Fibroblast of villous mesenchyme (primary cell): ENCODE measurements at regions not wholly inside any gene's neighbourhood (a gene's known extent, or its start where the extent isn't known, plus 50 kb on each side); places are given as distances from the start of the nearest gene placed in this dataset.

Experiments
- DNase-seq: peaks from one replicate; pipeline ENCODE4 v3.0.0-alpha.2; 2010; ENCODE audit warnings: low read depth
- H3K4me3 ChIP-seq: 2 replicates; pipeline ENCODE4 v1.5.1; 2011; ENCODE audit warnings: low read depth, mild to moderate bottlenecking, low read length
- TF ChIP-seq, protein P1 (sequence below): IDR thresholded peaks from 2 replicates; pipeline ENCODE4 v1.5.1; 2012; ENCODE audit warnings: low read depth, mild to moderate bottlenecking, low read length; ENCODE audit not compliant: insufficient read depth

DNA sequence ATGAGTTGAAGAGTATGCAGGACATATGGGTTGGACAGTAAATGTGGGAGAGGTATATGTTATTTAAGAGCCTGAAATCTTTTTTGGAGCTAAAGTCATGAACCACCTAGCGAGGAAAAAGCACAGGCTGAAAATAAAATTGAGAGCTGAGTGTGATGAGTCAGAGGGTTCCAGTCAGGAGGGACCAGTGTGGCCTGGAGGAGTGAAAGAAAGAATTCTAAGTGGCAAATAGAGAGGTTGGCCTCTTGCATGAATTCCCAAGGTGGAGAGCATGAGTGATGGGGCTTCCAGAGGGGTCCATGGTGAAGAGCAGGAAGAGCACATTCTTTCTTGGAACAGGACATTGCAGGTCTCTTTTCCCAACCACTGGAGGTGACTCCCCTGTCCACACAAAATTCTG, 282.6 kb downstream of the TDRD15 start:
- DNase-seq: no peak
- H3K4me3 ChIP-seq: no peak overlapping the region
- TF ChIP-seq, protein P1, sequence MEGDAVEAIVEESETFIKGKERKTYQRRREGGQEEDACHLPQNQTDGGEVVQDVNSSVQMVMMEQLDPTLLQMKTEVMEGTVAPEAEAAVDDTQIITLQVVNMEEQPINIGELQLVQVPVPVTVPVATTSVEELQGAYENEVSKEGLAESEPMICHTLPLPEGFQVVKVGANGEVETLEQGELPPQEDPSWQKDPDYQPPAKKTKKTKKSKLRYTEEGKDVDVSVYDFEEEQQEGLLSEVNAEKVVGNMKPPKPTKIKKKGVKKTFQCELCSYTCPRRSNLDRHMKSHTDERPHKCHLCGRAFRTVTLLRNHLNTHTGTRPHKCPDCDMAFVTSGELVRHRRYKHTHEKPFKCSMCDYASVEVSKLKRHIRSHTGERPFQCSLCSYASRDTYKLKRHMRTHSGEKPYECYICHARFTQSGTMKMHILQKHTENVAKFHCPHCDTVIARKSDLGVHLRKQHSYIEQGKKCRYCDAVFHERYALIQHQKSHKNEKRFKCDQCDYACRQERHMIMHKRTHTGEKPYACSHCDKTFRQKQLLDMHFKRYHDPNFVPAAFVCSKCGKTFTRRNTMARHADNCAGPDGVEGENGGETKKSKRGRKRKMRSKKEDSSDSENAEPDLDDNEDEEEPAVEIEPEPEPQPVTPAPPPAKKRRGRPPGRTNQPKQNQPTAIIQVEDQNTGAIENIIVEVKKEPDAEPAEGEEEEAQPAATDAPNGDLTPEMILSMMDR: no peak

DNA sequence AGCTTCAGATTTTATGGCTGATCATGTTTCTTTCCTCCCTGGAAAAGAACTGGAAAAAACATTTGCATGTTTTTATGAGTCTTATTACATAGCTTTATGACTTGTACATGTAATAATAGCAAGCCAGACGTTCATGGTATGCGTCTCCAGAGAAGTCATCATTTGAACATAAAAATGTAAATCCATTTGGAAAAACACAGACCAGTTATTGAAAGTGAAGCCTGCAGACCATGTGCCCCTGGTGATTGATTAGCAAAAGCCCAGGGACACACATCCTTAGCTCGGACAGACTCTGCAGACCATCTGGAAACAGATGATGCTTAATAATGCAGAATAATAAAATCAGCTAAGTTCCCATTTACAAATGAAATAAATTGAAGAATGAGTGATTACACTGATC, 283.1 kb downstream of the TDRD15 start:
- TF ChIP-seq, protein P1: no peak
- peak; percentile 16 for DNase-seq
- H3K4me3 ChIP-seq: no peak overlapping the region

DNA sequence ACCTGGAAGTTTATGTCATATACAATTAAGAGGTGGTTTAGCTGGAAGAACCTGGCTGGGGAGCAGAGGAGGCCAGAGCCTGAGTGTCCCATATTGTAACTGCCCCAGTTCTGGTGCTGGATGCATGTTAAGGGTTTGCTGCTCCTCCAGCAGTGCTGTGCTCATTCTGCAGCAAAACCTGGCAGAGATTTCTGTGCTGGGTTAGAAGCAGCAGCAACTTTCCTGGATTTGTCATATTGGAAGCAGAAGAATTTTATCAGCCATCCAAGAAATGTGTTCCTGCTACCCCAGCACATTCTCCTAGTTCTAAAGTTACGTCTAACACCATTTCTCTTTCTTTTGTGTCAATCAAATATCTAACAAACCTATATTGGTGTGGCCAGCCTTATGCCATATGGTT, 284.1 kb downstream of the TDRD15 start:
- TF ChIP-seq, protein P1: no peak
- no peak overlapping the region for H3K4me3 ChIP-seq
- DNase-seq: no peak

DNA sequence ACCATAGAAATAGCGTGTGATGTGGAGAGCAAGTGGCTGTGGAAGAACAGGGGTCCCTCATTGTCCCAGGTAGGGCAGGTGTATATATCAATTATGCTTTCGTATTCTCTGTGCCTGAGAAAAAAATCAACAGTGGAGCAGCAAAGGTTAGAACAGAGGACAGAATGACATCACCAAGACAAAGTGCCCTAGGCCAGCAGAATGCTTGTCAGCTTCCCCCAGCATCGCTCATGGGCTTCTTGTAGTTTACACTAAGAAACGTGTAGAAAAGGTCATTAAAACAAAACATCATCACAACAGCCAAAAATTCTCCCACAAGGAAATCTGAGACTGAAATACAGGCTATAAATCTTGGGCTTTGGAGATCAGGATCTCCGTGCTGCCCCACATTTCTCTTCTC, 288.0 kb downstream of the TDRD15 start:
- peak; percentile 35 for DNase-seq
- TF ChIP-seq, protein P1: no peak
- no peak overlapping the region for H3K4me3 ChIP-seq

DNA sequence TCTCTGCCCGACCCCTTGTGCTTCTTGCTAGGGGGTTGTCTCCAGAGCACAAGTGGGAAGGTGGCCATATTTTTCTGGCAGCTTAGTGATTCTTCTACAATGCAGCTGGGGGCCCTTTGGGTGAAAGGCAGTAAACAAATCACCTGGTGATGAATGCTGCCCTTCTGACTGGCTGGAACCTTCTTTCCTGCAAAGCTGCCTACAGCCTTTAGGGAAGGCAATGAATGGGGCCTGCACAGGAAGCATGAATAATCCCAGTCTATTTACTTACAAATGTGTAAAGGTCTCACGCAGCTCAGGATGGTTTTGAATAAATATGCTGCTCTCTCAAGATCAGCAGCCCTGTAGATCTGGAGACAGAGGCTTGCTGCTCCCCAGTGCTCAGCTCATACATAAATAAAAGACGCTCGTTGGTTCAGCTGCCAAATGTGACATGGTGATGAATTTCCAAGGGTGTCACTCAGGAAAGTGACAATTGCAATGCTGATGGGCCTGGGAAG, 289.2 kb downstream of the TDRD15 start:
- DNase-seq: no peak
- TF ChIP-seq, protein P1: no peak
- no peak overlapping the region for H3K4me3 ChIP-seq

DNA sequence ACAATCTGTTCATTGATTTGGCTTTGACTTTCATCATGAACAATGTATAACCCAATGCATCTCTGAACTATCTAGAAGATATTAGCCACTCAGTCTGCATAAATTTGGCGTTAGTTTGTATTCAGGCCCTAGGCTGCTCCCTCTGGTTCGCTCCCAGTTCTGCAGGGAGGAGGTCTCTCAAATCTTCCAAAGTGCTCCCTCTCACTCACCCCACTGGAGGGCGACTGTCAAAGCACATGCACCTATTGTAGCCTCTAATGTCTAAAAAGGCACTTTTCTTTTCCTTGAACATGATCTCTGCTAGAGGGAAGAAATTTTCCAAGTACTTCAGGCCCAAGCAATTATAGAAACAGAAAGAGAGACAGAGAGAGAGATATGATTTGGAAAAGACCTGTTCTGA, 291.5 kb downstream of the TDRD15 start:
- no peak overlapping the region for H3K4me3 ChIP-seq
- no peak for DNase-seq
- TF ChIP-seq, protein P1: no peak

DNA sequence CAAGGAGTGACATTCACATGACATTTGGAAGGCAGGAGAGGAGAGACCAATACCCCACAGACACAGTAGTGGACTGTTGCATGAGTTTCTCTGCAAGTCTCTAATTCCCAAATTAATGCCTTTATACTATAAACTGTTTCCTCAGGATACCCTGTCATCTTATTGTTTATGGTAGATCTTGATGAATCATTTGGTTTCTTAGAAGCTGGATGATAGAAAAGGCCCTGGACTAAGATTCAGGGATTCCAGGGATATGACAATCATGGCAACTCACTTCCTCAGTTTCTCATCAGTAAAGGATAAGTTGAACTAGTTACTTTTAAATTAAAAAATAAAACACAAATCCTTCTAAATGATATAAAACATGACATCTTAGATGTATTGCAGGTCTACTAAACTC, 292.5 kb downstream of the TDRD15 start:
- TF ChIP-seq, protein P1: no peak
- H3K4me3 ChIP-seq: no peak overlapping the region
- DNase-seq: no peak
